MM.1S (cell line): ENCODE measurements at regions not wholly inside any gene's neighbourhood (a gene's known extent, or its start where the extent isn't known, plus 50 kb on each side); places are given as distances from the start of the nearest gene placed in this dataset.

Experiments
- DNase-seq: peaks from one replicate; pipeline ENCODE4 v3.0.0-alpha.2; 2015
- H2AFZ ChIP-seq: fragments of 300-600 bp; sonication (generic); 2 replicates; pipeline ENCODE4 v1.6.0; 2016; ENCODE audit warnings: antibody characterized with exemption, low read length
- H3F3A ChIP-seq: fragments of 300-600 bp; sonication (generic); 2 replicates; pipeline ENCODE4 v1.6.1; 2016; ENCODE audit warnings: mild to moderate bottlenecking, antibody characterized with exemption, low read length, moderate library complexity, mixed read lengths; ENCODE audit not compliant: insufficient read depth
- H3K27ac ChIP-seq: fragments of 300-600 bp; sonication (generic); 2 replicates; pipeline ENCODE4 v1.5.1; 2016; ENCODE audit warnings: mild to moderate bottlenecking, low read length
- H3K27me3 ChIP-seq: fragments of 300-600 bp; sonication (generic); replicated peaks from 2 replicates; pipeline ENCODE4 v1.6.0; 2016; ENCODE audit warnings: low read length; ENCODE audit not compliant: insufficient read depth
- H3K36me3 ChIP-seq: fragments of 300-600 bp; sonication (generic); replicated peaks from 2 replicates; pipeline ENCODE4 v1.6.1; 2016; ENCODE audit warnings: mild to moderate bottlenecking, low read length, mixed read lengths; ENCODE audit not compliant: insufficient read depth
- H3K4me1 ChIP-seq: fragments of 300-600 bp; sonication (generic); 2 replicates; pipeline ENCODE4 v1.6.1; 2016; ENCODE audit warnings: low read length, mixed read lengths
- H3K4me2 ChIP-seq: fragments of 300-600 bp; sonication (generic); 2 replicates; pipeline ENCODE4 v1.6.0; 2016; ENCODE audit warnings: low read depth, low read length
- H3K4me3 ChIP-seq: fragments of 300-600 bp; sonication (generic); 2 replicates; pipeline ENCODE4 v1.5.1; 2016; ENCODE audit warnings: low read length, mixed read lengths
- H3K79me2 ChIP-seq: fragments of 300-600 bp; sonication (generic); 2 replicates; pipeline ENCODE4 v1.6.1; 2016; ENCODE audit warnings: mixed run types, low read length, mixed read lengths
- H3K9ac ChIP-seq: fragments of 300-600 bp; sonication (generic); 2 replicates; pipeline ENCODE4 v1.6.1; 2016; ENCODE audit warnings: low read length, mixed read lengths
- H3K9me2 ChIP-seq: fragments of 300-600 bp; sonication (generic); replicated peaks from 2 replicates; pipeline ENCODE4 v1.6.1; 2016; ENCODE audit warnings: mild to moderate bottlenecking, low read length, mixed read lengths; ENCODE audit not compliant: insufficient read depth
- H3K9me3 ChIP-seq: fragments of 300-600 bp; sonication (generic); replicated peaks from 2 replicates; pipeline ENCODE4 v1.6.1; 2016; ENCODE audit warnings: mild to moderate bottlenecking, low read length, mixed read lengths; ENCODE audit not compliant: insufficient read depth
- H4K20me1 ChIP-seq: fragments of 300-600 bp; sonication (generic); 2 replicates; pipeline ENCODE4 v1.6.1; 2016; ENCODE audit warnings: mild to moderate bottlenecking, low read length, moderate library complexity, mixed read lengths; ENCODE audit not compliant: insufficient read depth
- EZH2 ChIP-seq: fragments of 300-600 bp; sonication (generic); optimal IDR thresholded peaks from 2 replicates; pipeline ENCODE3; 2017; ENCODE audit warnings: low read depth, mild to moderate bottlenecking, antibody characterized with exemption, low read length, mixed read lengths
- EZH2phosphoT487 ChIP-seq: fragments of 300-600 bp; sonication (generic); IDR thresholded peaks from 2 replicates; pipeline ENCODE4 v1.6.1; 2018; ENCODE audit warnings: antibody characterized with exemption, low read length
- TF ChIP-seq, protein P1 (sequence below): fragments of 300-600 bp; sonication (generic); IDR thresholded peaks from 2 replicates; pipeline ENCODE4 v1.5.1; 2016; ENCODE audit warnings: antibody characterized with exemption, low read length, mixed read lengths

DNA sequence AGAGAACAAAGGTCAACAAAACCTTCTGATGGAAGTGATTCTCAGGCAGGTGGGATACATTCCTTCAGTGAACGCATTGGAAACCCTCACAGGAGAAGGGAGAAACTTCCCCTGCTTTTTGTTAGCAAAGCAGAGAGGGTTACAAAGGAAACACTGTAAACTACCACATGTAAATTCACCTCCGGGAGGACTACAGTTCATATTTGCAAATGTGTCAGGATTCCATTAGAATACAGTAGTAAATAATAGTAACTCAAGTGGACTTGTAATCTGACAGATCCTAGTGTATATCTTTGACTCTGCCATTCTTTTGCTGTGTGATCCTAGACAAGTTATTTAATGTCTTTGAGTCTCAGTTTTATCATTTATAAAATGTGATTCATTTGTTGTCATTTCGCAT is 504.3 kb upstream of the NRP1 start:
- H4K20me1 ChIP-seq = no peaks in the 10 kb centered on the region
- no peaks in the 10 kb centered on the region for H3F3A ChIP-seq
- no peaks in the 10 kb centered on the region for H3K36me3 ChIP-seq
- no peaks in the 10 kb centered on the region for H3K79me2 ChIP-seq
- TF ChIP-seq, protein P1, sequence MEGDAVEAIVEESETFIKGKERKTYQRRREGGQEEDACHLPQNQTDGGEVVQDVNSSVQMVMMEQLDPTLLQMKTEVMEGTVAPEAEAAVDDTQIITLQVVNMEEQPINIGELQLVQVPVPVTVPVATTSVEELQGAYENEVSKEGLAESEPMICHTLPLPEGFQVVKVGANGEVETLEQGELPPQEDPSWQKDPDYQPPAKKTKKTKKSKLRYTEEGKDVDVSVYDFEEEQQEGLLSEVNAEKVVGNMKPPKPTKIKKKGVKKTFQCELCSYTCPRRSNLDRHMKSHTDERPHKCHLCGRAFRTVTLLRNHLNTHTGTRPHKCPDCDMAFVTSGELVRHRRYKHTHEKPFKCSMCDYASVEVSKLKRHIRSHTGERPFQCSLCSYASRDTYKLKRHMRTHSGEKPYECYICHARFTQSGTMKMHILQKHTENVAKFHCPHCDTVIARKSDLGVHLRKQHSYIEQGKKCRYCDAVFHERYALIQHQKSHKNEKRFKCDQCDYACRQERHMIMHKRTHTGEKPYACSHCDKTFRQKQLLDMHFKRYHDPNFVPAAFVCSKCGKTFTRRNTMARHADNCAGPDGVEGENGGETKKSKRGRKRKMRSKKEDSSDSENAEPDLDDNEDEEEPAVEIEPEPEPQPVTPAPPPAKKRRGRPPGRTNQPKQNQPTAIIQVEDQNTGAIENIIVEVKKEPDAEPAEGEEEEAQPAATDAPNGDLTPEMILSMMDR = no peak
- no peak for TF ChIP-seq EZH2phosphoT487
- no peak for TF ChIP-seq EZH2
- H3K4me2 ChIP-seq = no peak overlapping the region
- H3K9me3 ChIP-seq = no peaks in the 10 kb centered on the region
- H3K27me3 ChIP-seq = no peaks in the 10 kb centered on the region
- no peaks in the 10 kb centered on the region for H3K4me1 ChIP-seq
- no peak overlapping the region for H3K9ac ChIP-seq
- H3K27ac ChIP-seq = no peak overlapping the region
- H2AFZ ChIP-seq = no peak overlapping the region
- no peak overlapping the region for H3K4me3 ChIP-seq
- no peak for DNase-seq
- H3K9me2 ChIP-seq = no peaks in the 10 kb centered on the region

DNA sequence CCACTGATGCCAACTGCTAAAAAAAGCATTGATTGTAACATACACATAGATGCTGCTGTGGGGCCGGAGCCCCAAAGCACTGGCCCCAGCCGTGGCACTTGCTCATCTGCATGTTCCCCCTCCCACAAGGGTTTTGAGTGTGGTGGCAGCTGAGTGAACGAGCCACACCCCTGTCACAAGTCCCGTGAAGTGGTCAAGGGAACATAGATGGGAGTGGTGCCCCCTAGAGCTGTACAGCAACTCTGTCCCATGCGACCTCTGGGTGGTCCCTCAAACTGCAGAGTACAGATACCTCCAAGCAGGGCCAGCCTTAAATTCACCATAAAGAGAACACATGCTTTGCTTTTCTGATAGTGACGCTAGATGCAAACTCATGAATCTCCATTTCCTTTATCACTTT is 503.3 kb upstream of the NRP1 start:
- H4K20me1 ChIP-seq = no peaks in the 10 kb centered on the region
- H3K9ac ChIP-seq = no peak overlapping the region
- no peaks in the 10 kb centered on the region for H3F3A ChIP-seq
- no peaks in the 10 kb centered on the region for H3K36me3 ChIP-seq
- H3K9me3 ChIP-seq = no peaks in the 10 kb centered on the region
- no peak overlapping the region for H3K4me3 ChIP-seq
- no peaks in the 10 kb centered on the region for H3K27me3 ChIP-seq
- no peaks in the 10 kb centered on the region for H3K79me2 ChIP-seq
- no peak overlapping the region for H3K27ac ChIP-seq
- H3K4me1 ChIP-seq = no peaks in the 10 kb centered on the region
- H3K9me2 ChIP-seq = no peaks in the 10 kb centered on the region
- no peak for TF ChIP-seq EZH2phosphoT487
- TF ChIP-seq, protein P1 = no peak
- TF ChIP-seq EZH2 = no peak
- no peak overlapping the region for H3K4me2 ChIP-seq
- no peak for DNase-seq
- no peak overlapping the region for H2AFZ ChIP-seq

DNA sequence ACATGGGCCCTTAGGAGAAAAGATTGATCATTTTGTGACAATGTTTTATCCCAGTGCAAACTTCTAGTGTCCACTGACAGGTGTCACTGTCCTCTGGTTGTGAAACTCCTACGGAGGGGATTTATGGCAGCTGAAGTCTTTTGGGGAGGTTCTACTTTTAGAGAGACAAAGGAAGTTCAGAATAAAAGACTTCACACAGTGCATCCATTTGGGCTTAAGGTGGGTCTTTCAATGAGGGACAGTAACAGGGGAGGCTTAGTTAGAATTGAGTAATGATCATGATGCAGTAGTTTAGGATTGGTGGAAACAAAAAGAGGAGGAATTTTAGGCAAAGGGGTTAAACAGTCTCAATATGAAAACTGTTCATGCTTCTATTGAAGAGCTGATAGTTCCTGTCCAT is 501.1 kb upstream of the NRP1 start:
- H3K9ac ChIP-seq = no peak overlapping the region
- no peak overlapping the region for H3K27ac ChIP-seq
- H2AFZ ChIP-seq = no peak overlapping the region
- H3K4me1 ChIP-seq = no peaks in the 10 kb centered on the region
- TF ChIP-seq EZH2 = no peak
- no peaks in the 10 kb centered on the region for H4K20me1 ChIP-seq
- no peaks in the 10 kb centered on the region for H3K9me2 ChIP-seq
- no peaks in the 10 kb centered on the region for H3K27me3 ChIP-seq
- no peaks in the 10 kb centered on the region for H3F3A ChIP-seq
- H3K9me3 ChIP-seq = no peaks in the 10 kb centered on the region
- no peak for DNase-seq
- H3K36me3 ChIP-seq = no peaks in the 10 kb centered on the region
- H3K79me2 ChIP-seq = no peaks in the 10 kb centered on the region
- H3K4me2 ChIP-seq = no peak overlapping the region
- no peak overlapping the region for H3K4me3 ChIP-seq

DNA sequence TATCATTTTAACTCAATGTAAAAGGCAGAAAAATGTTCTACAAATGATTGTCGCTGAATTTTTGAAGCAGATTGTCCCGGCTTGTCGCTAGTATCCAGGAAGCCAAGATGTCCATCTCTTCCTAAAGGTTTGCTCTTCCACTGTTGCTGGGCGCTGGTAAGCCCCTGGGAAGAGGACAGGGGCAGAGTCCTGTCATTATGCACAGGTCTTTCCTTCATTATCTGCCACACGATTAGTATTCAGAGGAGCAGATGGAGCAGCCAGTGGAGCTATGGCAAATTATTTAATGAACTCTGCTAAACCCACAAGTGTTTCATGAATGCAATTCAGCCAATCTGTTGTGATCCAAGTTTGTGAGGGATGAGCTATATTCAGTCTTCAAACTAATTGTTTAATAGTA is 499.1 kb upstream of the NRP1 start:
- DNase-seq = no peak
- Histone ChIP-seq H2AFZ (no peak overlapping the region), H3K4me3 (no peak overlapping the region), H3K9ac (no peak overlapping the region), H3K9me3 (no peaks in the 10 kb centered on the region), H3F3A (no peaks in the 10 kb centered on the region), H3K79me2 (no peaks in the 10 kb centered on the region), H3K4me1 (no peaks in the 10 kb centered on the region), H3K27me3 (no peaks in the 10 kb centered on the region), H4K20me1 (no peaks in the 10 kb centered on the region), H3K4me2 (no peak overlapping the region), H3K27ac (no peak overlapping the region), H3K36me3 (no peaks in the 10 kb centered on the region), H3K9me2 (no peaks in the 10 kb centered on the region)
- TF ChIP-seq, protein P1 = no peak
- TF ChIP-seq EZH2phosphoT487 (no peak), EZH2 (no peak)
